Retinal pigment epithelial cell (primary cell): ENCODE measurements at regions not wholly inside any gene's neighbourhood (a gene's known extent, or its start where the extent isn't known, plus 50 kb on each side); places are given as distances from the start of the nearest gene placed in this dataset.

Experiments used
- DNase-seq: peaks from one replicate; pipeline ENCODE4 v3.0.0-alpha.2; 2010; ENCODE audit warnings: low read depth
- H3K4me3 ChIP-seq: 2 replicates; pipeline ENCODE4 v1.5.1; 2011; ENCODE audit warnings: mild to moderate bottlenecking, low read length, control low read depth, moderate library complexity
- TF ChIP-seq, protein P1 (sequence below): conservative IDR thresholded peaks from 2 replicates; pipeline ENCODE4 v1.5.1; 2011; ENCODE audit warnings: low read depth, low read length, control low read depth, inconsistent platforms

GRCh38 chr20:20875716-20876115, 163.3 kb upstream of the RALGAPA2 start:
- DNase-seq = no peak
- H3K4me3 ChIP-seq = no peak overlapping the region
- TF ChIP-seq, protein P1, sequence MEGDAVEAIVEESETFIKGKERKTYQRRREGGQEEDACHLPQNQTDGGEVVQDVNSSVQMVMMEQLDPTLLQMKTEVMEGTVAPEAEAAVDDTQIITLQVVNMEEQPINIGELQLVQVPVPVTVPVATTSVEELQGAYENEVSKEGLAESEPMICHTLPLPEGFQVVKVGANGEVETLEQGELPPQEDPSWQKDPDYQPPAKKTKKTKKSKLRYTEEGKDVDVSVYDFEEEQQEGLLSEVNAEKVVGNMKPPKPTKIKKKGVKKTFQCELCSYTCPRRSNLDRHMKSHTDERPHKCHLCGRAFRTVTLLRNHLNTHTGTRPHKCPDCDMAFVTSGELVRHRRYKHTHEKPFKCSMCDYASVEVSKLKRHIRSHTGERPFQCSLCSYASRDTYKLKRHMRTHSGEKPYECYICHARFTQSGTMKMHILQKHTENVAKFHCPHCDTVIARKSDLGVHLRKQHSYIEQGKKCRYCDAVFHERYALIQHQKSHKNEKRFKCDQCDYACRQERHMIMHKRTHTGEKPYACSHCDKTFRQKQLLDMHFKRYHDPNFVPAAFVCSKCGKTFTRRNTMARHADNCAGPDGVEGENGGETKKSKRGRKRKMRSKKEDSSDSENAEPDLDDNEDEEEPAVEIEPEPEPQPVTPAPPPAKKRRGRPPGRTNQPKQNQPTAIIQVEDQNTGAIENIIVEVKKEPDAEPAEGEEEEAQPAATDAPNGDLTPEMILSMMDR = no peak

DNA sequence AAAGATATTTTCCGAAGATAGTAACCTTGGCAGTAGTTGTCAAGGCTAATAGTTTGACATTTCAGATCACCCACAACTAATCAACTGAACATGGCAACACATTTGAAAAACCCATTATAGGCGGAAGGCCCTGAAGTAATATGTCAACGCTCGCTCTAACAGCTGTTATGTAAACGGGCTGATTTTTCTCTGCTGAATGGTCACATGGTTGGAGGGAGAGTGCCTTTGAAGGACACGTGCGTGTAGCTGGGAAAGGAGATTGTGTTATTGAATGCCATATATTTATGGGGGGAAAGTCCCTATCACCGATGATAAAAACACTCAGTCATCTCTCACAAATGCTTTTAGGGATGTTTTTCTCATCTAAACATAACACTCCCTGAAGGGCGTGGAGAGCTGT, 160.0 kb upstream of the RALGAPA2 start:
- H3K4me3 ChIP-seq = no peak overlapping the region
- no peak for DNase-seq
- TF ChIP-seq, protein P1 = no peak

DNA sequence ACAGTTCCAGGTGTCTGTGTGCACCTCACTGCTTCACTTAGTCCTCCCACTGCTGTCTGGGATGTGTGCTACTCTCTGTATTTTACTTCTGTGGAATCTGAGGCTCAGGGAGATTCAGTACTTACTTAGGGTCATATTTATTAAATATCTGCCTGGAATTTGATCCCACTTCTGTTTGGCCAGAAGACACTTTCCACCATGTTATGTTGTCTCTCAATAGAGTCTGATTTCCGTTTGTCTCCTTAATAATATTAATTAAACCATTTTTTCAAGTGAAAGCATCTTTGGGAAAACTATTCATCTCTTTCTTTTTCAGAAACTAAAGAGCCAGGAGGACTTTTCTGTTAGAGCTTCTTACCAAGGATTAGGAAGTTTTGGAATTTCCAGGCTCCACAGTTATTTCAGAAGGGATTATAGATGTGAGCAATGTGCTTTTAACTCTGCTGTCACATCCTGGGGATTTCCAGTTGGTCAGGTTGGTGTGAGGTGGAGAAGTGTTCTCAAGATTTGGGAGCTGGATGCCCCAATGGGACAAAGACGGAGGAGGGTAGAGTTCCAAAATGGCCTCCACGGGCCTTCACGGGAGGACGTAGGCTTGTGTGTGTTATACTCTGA, 156.8 kb upstream of the RALGAPA2 start:
- TF ChIP-seq, protein P1 = no peak

GRCh38 chr20:20864351-20865096, 152.1 kb upstream of the RALGAPA2 start:
- no peak overlapping the region for H3K4me3 ChIP-seq
- DNase-seq = no peak
- TF ChIP-seq, protein P1 = no peak

More for the DNA sequence above, 156.8 kb upstream of the RALGAPA2 start:
- no peak overlapping the region for H3K4me3 ChIP-seq
- DNase-seq = no peak

GRCh38 chr20:20860078-20860806, 147.8 kb upstream of the RALGAPA2 start:
- TF ChIP-seq, protein P1 = peak; percentile 90
- peak; percentile 16 for DNase-seq
- no peak overlapping the region for H3K4me3 ChIP-seq

DNA sequence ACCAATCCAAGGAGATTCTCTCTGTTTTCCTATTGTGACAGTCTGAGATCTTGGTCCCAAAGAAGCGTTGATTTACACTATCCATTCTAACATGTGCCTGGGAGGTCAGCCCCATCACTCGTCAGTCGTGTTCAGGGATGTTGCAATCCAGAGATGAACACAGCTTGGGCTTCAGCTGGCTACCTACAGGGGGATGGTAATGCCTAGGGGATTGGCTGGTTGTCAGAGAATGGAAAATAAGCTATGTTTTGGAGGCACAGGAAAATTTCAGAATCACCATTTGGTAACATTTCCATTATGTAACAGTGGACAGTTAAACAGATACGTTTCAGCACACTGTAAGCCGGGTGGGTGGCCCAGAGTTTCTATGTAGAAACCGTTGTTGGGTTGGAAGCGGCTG, 147.1 kb upstream of the RALGAPA2 start:
- TF ChIP-seq, protein P1 = no peak
- no peak for DNase-seq
- H3K4me3 ChIP-seq = no peak overlapping the region
